H9 (cell line): ENCODE measurements at regions not wholly inside any gene's neighbourhood (a gene's known extent, or its start where the extent isn't known, plus 50 kb on each side); places are given as distances from the start of the nearest gene placed in this dataset.

Experiments
- DNase-seq: peaks from one replicate; pipeline ENCODE4 v3.0.0-alpha.2; 2017
- H2AFZ ChIP-seq: one replicate; pipeline ENCODE4 v1.6.1; 2013; ENCODE audit warnings: mild to moderate bottlenecking, low read length, control low read depth, moderate library complexity
- H2AK5ac ChIP-seq: 2 replicates; pipeline ENCODE4 v1.6.1; 2013; ENCODE audit warnings: low read length, control low read depth, mixed read lengths; ENCODE audit not compliant: insufficient read length
- H2BK120ac ChIP-seq: one replicate; pipeline ENCODE4 v1.6.1; 2013; ENCODE audit warnings: low read depth, mild to moderate bottlenecking, low read length, control low read depth, inconsistent platforms; ENCODE audit not compliant: poor library complexity, severe bottlenecking
- H2BK12ac ChIP-seq: 2 replicates; pipeline ENCODE4 v1.6.1; 2013; ENCODE audit warnings: low read length, control low read depth, mixed read lengths, low read depth; ENCODE audit not compliant: insufficient read length
- H2BK15ac ChIP-seq: 2 replicates; pipeline ENCODE4 v1.6.1; 2013; ENCODE audit warnings: low read depth, low read length, control low read depth
- H2BK20ac ChIP-seq: one replicate; pipeline ENCODE4 v1.6.1; 2013; ENCODE audit warnings: low read depth, mild to moderate bottlenecking, low read length, control low read depth, inconsistent platforms; ENCODE audit not compliant: poor library complexity, severe bottlenecking
- H2BK5ac ChIP-seq: 2 replicates; pipeline ENCODE4 v1.6.1; 2013; ENCODE audit warnings: low read length, control low read depth, mixed read lengths; ENCODE audit not compliant: insufficient read length
- H3K14ac ChIP-seq: 2 replicates; pipeline ENCODE4 v1.6.1; 2013; ENCODE audit warnings: low read length, control low read depth; ENCODE audit not compliant: insufficient read depth
- H3K18ac ChIP-seq: 2 replicates; pipeline ENCODE4 v1.6.1; 2013; ENCODE audit warnings: low read depth, mild to moderate bottlenecking, mixed read lengths, low read length, control low read depth; ENCODE audit not compliant: insufficient read length
- H3K23ac ChIP-seq: 2 replicates; pipeline ENCODE4 v1.6.1; 2013; ENCODE audit warnings: low read length, control low read depth, mixed read lengths, low read depth; ENCODE audit not compliant: insufficient read length
- H3K23me2 ChIP-seq: 2 replicates; pipeline ENCODE4 v1.6.1; 2013; ENCODE audit warnings: low read depth, mild to moderate bottlenecking, mixed read lengths, low read length, control low read depth; ENCODE audit not compliant: insufficient read length, poor library complexity, severe bottlenecking
- H3K27ac ChIP-seq: 2 replicates; pipeline ENCODE4 v1.5.1; 2013; ENCODE audit warnings: low read length, control low read depth, mixed read lengths, low read depth; ENCODE audit not compliant: insufficient read length
- H3K27me3 ChIP-seq: 2 replicates; pipeline ENCODE4 v1.6.1; 2013; ENCODE audit warnings: low read length, control low read depth, inconsistent platforms; ENCODE audit not compliant: insufficient read depth
- H3K4ac ChIP-seq: 2 replicates; pipeline ENCODE4 v1.6.1; 2013; ENCODE audit warnings: low read depth, mild to moderate bottlenecking, control low read depth, inconsistent platforms, low read length, moderate library complexity
- H3K4me1 ChIP-seq: 2 replicates; pipeline ENCODE4 v1.6.1; 2013; ENCODE audit warnings: low read length, control low read depth, inconsistent platforms; ENCODE audit not compliant: insufficient read depth
- H3K4me2 ChIP-seq: 2 replicates; pipeline ENCODE4 v1.6.1; 2013; ENCODE audit warnings: low read length, control low read depth, mixed read lengths; ENCODE audit not compliant: insufficient read length, insufficient read depth
- H3K56ac ChIP-seq: 2 replicates; pipeline ENCODE4 v1.6.1; 2013; ENCODE audit warnings: low read depth, mild to moderate bottlenecking, mixed read lengths, low read length, control low read depth; ENCODE audit not compliant: insufficient read length
- H3K79me1 ChIP-seq: 2 replicates; pipeline ENCODE4 v1.6.1; 2013; ENCODE audit warnings: low read depth, mild to moderate bottlenecking, moderate library complexity, low read length, control low read depth, inconsistent platforms; ENCODE audit not compliant: insufficient read depth, poor library complexity, severe bottlenecking
- H3K79me2 ChIP-seq: 2 replicates; pipeline ENCODE4 v1.6.1; 2013; ENCODE audit warnings: low read length, control low read depth, inconsistent platforms; ENCODE audit not compliant: insufficient read depth
- H3K9ac ChIP-seq: 2 replicates; pipeline ENCODE4 v1.6.1; 2013; ENCODE audit warnings: low read length, control low read depth, mixed read lengths; ENCODE audit not compliant: insufficient read length; ENCODE audit errors: extremely low read depth
- H3K9me3 ChIP-seq: one replicate; pipeline ENCODE4 v1.6.1; 2013; ENCODE audit warnings: low read depth, low read length, inconsistent platforms; ENCODE audit not compliant: control insufficient read depth
- H3T11ph ChIP-seq: one replicate; pipeline ENCODE4 v1.6.1; 2013; ENCODE audit warnings: mild to moderate bottlenecking, low read length, control low read depth, inconsistent platforms
- H4K20me1 ChIP-seq: one replicate; pipeline ENCODE4 v1.6.1; 2013; ENCODE audit not compliant: control insufficient read depth, insufficient read length, insufficient read depth
- H4K5ac ChIP-seq: 2 replicates; pipeline ENCODE4 v1.6.1; 2013; ENCODE audit warnings: low read depth, mild to moderate bottlenecking, mixed read lengths, low read length, control low read depth; ENCODE audit not compliant: insufficient read length
- H4K8ac ChIP-seq: replicated peaks from 2 replicates; pipeline ENCODE4 v1.6.1; 2013; ENCODE audit warnings: low read length, control low read depth, mixed read lengths, low read depth; ENCODE audit not compliant: insufficient read length
- H4K91ac ChIP-seq: 2 replicates; pipeline ENCODE4 v1.6.1; 2013; ENCODE audit warnings: low read depth, mild to moderate bottlenecking, moderate library complexity, mixed read lengths, low read length, control low read depth; ENCODE audit not compliant: insufficient read length
- H3K27ac Mint-ChIP-seq, 3 experiments: 2 replicates in 2 of 3; 3 replicates in 1 of 3; pipeline ENCODE4 v1.8.0; 2020 to 2021; ENCODE audit warnings: mixed read lengths in 3 of 3, mild to moderate bottlenecking in 1 of 3, moderate library complexity in 1 of 3
- H3K27me3 Mint-ChIP-seq: 2 replicates; pipeline ENCODE4 v1.8.0; 2021; ENCODE audit warnings: low read depth, mild to moderate bottlenecking, moderate library complexity, mixed read lengths
- H3K36me3 Mint-ChIP-seq, 3 experiments: 2 replicates in 2 of 3; 3 replicates in 1 of 3; pipeline ENCODE4 v1.8.0; 2020 to 2021; ENCODE audit warnings: low read depth in 3 of 3, mixed read lengths in 3 of 3; ENCODE audit not compliant: insufficient read depth in 1 of 3
- H3K4me1 Mint-ChIP-seq, 2 experiments: 2 replicates each; pipeline ENCODE4 v1.8.0; 2020; ENCODE audit warnings: mixed read lengths in 2 of 2
- H3K4me3 Mint-ChIP-seq, 2 experiments: 2 replicates in 1 of 2; 3 replicates in 1 of 2; pipeline ENCODE4 v1.8.0; 2020 to 2021; ENCODE audit warnings: mild to moderate bottlenecking in 2 of 2, mixed read lengths in 2 of 2, moderate library complexity in 1 of 2
- H3K9me3 Mint-ChIP-seq, 2 experiments: 2 replicates in 1 of 2; 3 replicates in 1 of 2; pipeline ENCODE4 v1.8.0; 2020; ENCODE audit warnings: mild to moderate bottlenecking in 2 of 2, mixed read lengths in 2 of 2, moderate library complexity in 1 of 2
- CTCF ChIP-seq: fragments of 200-600 bp; sonication (generic); conservative IDR thresholded peaks from 3 replicates; pipeline ENCODE4 v1.8.0; 2021; ENCODE audit warnings: antibody characterized with exemption, mild to moderate bottlenecking
- WGBS: extraction: QIAGEN DNeasy Blood & Tissue Kit; methylation state at CpG from one replicate; pipeline ENCODE4 v1.1.7; 2013; ENCODE audit warnings: missing lambda C conversion rate, low lambda C conversion rate, mixed read lengths; ENCODE audit not compliant: insufficient read length; ENCODE audit errors: extremely low coverage; 5-methylcytosine and 5-hydroxymethylcytosine counted together

DNA sequence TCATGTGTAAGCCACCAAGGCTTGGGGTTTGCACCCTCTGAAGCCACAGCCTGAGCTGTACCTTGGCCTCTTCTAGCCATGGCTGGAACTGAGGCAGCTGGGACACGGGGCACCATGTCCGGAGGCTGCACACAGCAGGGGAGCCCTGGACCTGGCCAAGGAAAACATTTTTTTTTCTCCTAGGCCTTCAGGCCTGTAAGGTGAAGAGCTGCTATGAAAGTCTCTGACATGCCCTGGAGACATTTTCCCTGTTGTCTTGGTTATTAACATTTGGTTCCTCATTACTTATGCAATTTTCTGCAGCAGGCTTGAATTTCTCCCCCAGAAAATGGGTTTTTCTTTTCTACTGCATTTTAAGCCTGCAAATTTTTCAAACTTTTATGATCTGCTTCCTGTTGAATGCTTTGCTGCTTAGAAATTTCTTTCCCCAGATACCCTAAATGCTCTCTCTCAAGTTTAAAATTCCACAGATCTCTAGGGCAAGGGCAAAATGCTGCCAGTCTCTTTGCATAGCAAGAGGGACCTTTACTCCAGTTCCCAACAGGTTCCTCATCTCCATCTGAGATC, 295.8 kb downstream of the LTN1 start:
- peaks cover 0 to under 1% (median 0%) of the 10 kb centered on the region in 3 experiments; a peak in 3 of 7 replicates for H3K36me3 Mint-ChIP-seq
- Histone ChIP-seq H3K18ac (no peak overlapping the region), H2AK5ac (no peak overlapping the region), H4K8ac (no peak overlapping the region), H3K4me1 (no peaks in the 10 kb centered on the region), H3K23me2 (no peaks in the 10 kb centered on the region), H2BK20ac (no peak overlapping the region), H2BK15ac (no peak overlapping the region), H4K20me1 (no peaks in the 10 kb centered on the region), H3K27me3 (no peaks in the 10 kb centered on the region), H3K14ac (no peak overlapping the region), H2AFZ (no peak overlapping the region), H3K4me2 (no peak overlapping the region), H2BK12ac (no peak overlapping the region), H3T11ph (no peak overlapping the region), H3K27ac (no peak overlapping the region), H3K23ac (no peak overlapping the region), H2BK120ac (no peak overlapping the region), H3K56ac (no peak overlapping the region), H3K79me2 (no peaks in the 10 kb centered on the region), H3K9me3 (no peaks in the 10 kb centered on the region), H3K9ac (no peak overlapping the region), H3K4ac (no peak overlapping the region), H2BK5ac (no peak overlapping the region), H3K79me1 (no peaks in the 10 kb centered on the region), H4K5ac (no peak overlapping the region), H4K91ac (no peak overlapping the region)
- H3K4me3 Mint-ChIP-seq: no peak overlapping the region
- no peak for DNase-seq
- no peaks in the 10 kb centered on the region for H3K4me1 Mint-ChIP-seq
- H3K27ac Mint-ChIP-seq: no peak overlapping the region
- no peak for TF ChIP-seq CTCF
- H3K9me3 Mint-ChIP-seq: peaks cover 4 to 8% of the 10 kb centered on the region in 2 experiments
- no CpG with 5 or more reads among the region's 2 CpGs for WGBS
- H3K27me3 Mint-ChIP-seq: no peaks in the 10 kb centered on the region
